ENCODE measurements at regions not wholly inside any gene's neighbourhood (a gene's known extent, or its start where the extent isn't known, plus 50 kb on each side); places are given as distances from the start of the nearest gene placed in this dataset.

DNA sequence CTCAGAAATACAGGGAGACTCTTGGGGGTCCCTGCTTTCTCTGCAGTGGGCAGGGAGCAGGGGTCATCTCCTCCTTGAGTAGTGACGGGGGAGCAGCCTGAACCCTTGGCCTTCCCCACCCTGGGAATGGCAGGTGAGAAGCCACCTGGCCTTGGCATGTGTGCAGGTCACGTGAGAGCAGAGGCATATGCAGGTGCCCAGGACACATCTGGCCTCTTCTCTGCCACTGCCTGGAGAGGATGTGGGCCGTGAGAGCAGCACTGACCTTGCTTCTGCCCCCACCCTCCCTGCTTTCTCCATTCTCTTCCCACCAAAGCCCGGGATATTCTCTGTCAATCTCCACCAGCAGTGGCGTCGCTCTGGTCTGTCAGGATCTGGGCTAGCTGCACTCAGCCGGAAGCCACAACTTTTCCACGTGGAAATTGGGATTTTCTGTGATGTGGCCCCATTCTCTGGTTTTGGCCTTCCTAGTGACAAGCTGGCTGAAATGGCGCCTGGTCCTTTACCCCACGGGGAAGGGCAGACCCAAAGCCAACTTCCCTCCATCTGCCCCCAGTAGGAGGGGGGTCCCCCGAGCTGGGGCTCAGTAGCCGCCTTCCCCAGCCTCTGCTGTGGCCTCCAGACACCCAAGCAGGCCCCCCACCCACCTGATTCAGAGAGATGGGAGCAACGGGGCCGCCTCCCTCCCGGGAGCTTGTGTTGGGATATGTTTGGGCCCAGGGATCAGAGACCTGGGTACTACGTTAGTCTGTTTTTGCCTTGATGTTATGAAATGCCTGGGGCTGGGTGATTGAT, 70.4 kb upstream of the FCN1 start:
- TF ChIP-seq CTCF (IDR thresholded peaks at IDR 0.05; ENCODE audit: unreplicated experiment), result no peak
- H3K27ac Mint-ChIP-seq, result no peak overlapping the region

DNA sequence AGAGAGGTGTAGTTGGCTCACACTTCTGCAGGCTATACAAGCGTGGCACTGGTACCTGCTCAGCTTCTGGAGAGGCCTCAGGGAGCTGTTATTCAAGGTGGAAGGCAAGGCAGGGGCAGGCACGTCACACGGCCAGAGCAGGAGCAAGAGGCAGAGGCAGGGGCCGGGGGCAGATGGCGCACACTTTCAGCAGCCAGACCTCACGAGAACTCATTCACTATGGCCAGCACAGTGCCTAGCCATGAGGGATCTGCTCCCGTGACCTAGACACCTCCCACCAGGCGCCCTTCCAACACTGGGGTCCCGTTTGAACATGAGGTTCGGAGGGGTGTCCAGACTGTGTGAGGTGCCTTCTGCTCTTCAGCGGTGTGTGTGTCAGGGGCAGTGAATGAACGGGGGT, 71.0 kb upstream of the FCN1 start:
- TF ChIP-seq CTCF (IDR thresholded peaks at IDR 0.05; ENCODE audit: unreplicated experiment), result no peak
- Mint-ChIP-seq H3K27me3 (ENCODE audit: low read depth) (peaks cover 12% of the 10 kb centered on the region), H3K4me1 (no peaks in the 10 kb centered on the region), H3K36me3 (no peaks in the 10 kb centered on the region), H3K27ac (no peak overlapping the region), H3K9me3 (peaks cover 8% of the 10 kb centered on the region), H3K4me3 (no peak overlapping the region)
- DNase-seq (ENCODE audit: low spot score in 2 of 2, unreplicated experiment in 2 of 2), result no peak

More for the DNA sequence above, 70.4 kb upstream of the FCN1 start:
- Mint-ChIP-seq H3K36me3 (no peaks in the 10 kb centered on the region), H3K27me3 (ENCODE audit: low read depth) (peaks cover 18% of the 10 kb centered on the region), H3K4me1 (no peaks in the 10 kb centered on the region), H3K4me3 (no peak overlapping the region), H3K9me3 (peaks cover 8% of the 10 kb centered on the region)
- DNase-seq (ENCODE audit: low spot score in 2 of 2, unreplicated experiment in 2 of 2), result no peak

- Mint-ChIP-seq H3K27me3 (ENCODE audit: low read depth) (peaks cover 6% of the 10 kb centered on the region), H3K9me3 (peaks cover 8% of the 10 kb centered on the region), H3K4me1 (no peaks in the 10 kb centered on the region), H3K4me3 (no peak overlapping the region), H3K27ac (no peak overlapping the region), H3K36me3 (no peaks in the 10 kb centered on the region)
- DNase-seq (ENCODE audit: low spot score in 2 of 2, unreplicated experiment in 2 of 2), result no peak
- no peak for TF ChIP-seq CTCF (IDR thresholded peaks at IDR 0.05; ENCODE audit: unreplicated experiment)
These were observed 71.7 kb upstream of the FCN1 start for GRCh38 chr9:134989206-134990065.

DNA sequence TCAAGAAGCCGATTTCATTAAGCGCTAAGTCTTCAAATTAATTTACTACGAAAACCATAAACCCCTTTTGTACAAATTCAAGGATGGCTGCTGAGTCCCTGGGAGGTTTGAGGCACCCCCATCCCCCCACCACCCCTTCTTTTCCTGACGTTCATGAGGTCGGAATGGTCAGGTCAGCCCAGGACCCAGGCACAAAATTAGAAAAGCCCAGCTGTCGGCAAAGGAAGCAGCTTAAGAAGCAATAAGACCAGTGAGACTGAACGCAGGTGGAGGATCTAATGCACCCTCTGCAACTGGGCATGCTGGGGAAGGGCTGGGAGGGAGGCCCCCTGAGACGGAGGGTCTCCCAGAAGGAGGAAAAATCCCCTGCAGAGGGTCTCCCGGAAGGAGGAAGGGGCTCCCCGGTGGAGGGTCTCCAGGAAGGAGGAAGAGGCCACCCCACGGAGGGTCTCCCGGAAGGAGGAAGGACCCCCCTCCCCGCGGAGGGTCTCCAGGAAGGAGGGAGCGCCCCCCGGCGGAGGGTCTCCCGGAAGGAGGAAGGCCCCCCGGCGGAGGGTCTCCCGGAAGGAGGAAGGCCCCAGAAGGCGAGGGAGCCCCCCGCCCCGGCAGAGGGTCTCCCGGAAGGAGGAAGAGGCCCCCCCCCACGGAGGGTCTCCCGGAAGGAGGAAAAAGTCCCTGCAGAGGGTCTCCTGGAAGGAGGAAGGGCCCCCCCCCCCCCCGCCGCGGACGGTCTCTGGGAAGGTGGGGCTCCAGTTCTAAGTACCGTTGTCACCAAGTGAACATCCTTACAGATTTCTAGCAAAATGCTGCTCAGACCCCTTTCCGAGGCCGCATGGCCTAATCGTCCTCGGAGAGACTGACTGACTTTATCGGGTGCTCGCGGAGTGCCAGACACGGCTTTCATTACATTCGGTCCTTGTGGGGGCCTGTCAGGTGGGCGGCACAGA, 74.4 kb upstream of the FCN1 start:
- Mint-ChIP-seq H3K36me3 (no peaks in the 10 kb centered on the region), H3K27me3 (ENCODE audit: low read depth) (peaks cover 4% of the 10 kb centered on the region), H3K4me3 (no peak overlapping the region), H3K27ac (no peak overlapping the region), H3K9me3 (peaks cover 7% of the 10 kb centered on the region), H3K4me1 (no peaks in the 10 kb centered on the region)
- TF ChIP-seq CTCF (IDR thresholded peaks at IDR 0.05; ENCODE audit: unreplicated experiment), result no peak
- no peak for DNase-seq (ENCODE audit: low spot score in 2 of 2, unreplicated experiment in 2 of 2)

GRCh38 chr9:134992755-134993124, 75.0 kb upstream of the FCN1 start:
- TF ChIP-seq CTCF (IDR thresholded peaks at IDR 0.05; ENCODE audit: unreplicated experiment), result no peak
- peaks cover 2% of the 10 kb centered on the region for H3K9me3 Mint-ChIP-seq
- H3K36me3 Mint-ChIP-seq, result no peaks in the 10 kb centered on the region
- no peak overlapping the region for H3K4me3 Mint-ChIP-seq
- DNase-seq (ENCODE audit: low spot score in 2 of 2, unreplicated experiment in 2 of 2), result no peak
- H3K4me1 Mint-ChIP-seq, result no peaks in the 10 kb centered on the region
- H3K27me3 Mint-ChIP-seq (ENCODE audit: low read depth), result peaks cover 4% of the 10 kb centered on the region
- no peak overlapping the region for H3K27ac Mint-ChIP-seq

Data from mesothelial cell of epicardium (in vitro differentiated cells).